Keratinocyte (primary cell): ENCODE measurements at regions not wholly inside any gene's neighbourhood (a gene's known extent, or its start where the extent isn't known, plus 50 kb on each side); places are given as distances from the start of the nearest gene placed in this dataset.

ENCODE experiments used
- DNase-seq: peaks from one replicate; pipeline ENCODE4 v3.0.0-alpha.2; 2011; ENCODE audit warnings: low read depth, missing footprints, low spot score
- FAIRE-seq: peaks from 2 replicates; lab custom pipeline; 2011; peaks lifted over from hg19 to GRCh38; lab: Jason Lieb, UNC
- H2AFZ ChIP-seq: 2 replicates; pipeline ENCODE4 v1.6.0; 2012; ENCODE audit warnings: low read length, control low read depth, inconsistent platforms; ENCODE audit not compliant: control insufficient read depth
- H3K27ac ChIP-seq: 2 replicates; pipeline ENCODE4 v1.5.1; 2011; ENCODE audit warnings: low read length; ENCODE audit not compliant: control insufficient read depth, insufficient read depth
- H3K27me3 ChIP-seq: 3 replicates; pipeline ENCODE4 v1.6.0; 2011; ENCODE audit warnings: low read length; ENCODE audit not compliant: control insufficient read depth, insufficient read depth; ENCODE audit errors: extremely low read depth
- H3K36me3 ChIP-seq, 2 experiments: 2 replicates in 1 of 2; 3 replicates in 1 of 2; pipeline ENCODE4 v1.5.1; 2011; ENCODE audit warnings: low read length in 2 of 2, mild to moderate bottlenecking in 1 of 2; ENCODE audit not compliant: control insufficient read depth in 2 of 2, insufficient read depth in 2 of 2; ENCODE audit errors: extremely low read depth in 1 of 2
- H3K4me1 ChIP-seq: 3 replicates; pipeline ENCODE4 v1.5.1; 2011; ENCODE audit warnings: low read length; ENCODE audit not compliant: control insufficient read depth, insufficient read depth; ENCODE audit errors: extremely low read depth
- H3K4me2 ChIP-seq: 3 replicates; pipeline ENCODE4 v1.6.0; 2011; ENCODE audit warnings: low read depth, low read length; ENCODE audit not compliant: control insufficient read depth, insufficient read depth; ENCODE audit errors: extremely low read depth
- H3K4me3 ChIP-seq, 3 experiments: fragments of 200-600 bp in 1 of 3; sonication (generic) in 1 of 3; 2 replicates in 2 of 3; 3 replicates in 1 of 3; pipeline ENCODE4 v1.5.1; 2011 to 2016; ENCODE audit warnings: low read length in 3 of 3, mild to moderate bottlenecking in 3 of 3, control low read depth in 2 of 3, inconsistent platforms in 1 of 3, low read depth in 1 of 3, mixed read lengths in 1 of 3, mixed run types in 1 of 3, moderate library complexity in 1 of 3; ENCODE audit not compliant: control insufficient read depth in 2 of 3, insufficient read depth in 2 of 3; ENCODE audit errors: extremely low read depth in 1 of 3
- H3K79me2 ChIP-seq: 2 replicates; pipeline ENCODE4 v1.6.0; 2012; ENCODE audit warnings: low read length; ENCODE audit not compliant: control insufficient read depth, insufficient read depth
- H3K9ac ChIP-seq: 3 replicates; pipeline ENCODE4 v1.6.0; 2011; ENCODE audit warnings: low read length; ENCODE audit not compliant: control insufficient read depth, insufficient read depth; ENCODE audit errors: extremely low read depth
- H3K9me1 ChIP-seq: 3 replicates; pipeline ENCODE4 v1.6.0; 2011; ENCODE audit warnings: low read length; ENCODE audit not compliant: control insufficient read depth, insufficient read depth; ENCODE audit errors: extremely low read depth
- H3K9me3 ChIP-seq: 2 replicates; pipeline ENCODE4 v1.5.1; 2012; ENCODE audit warnings: low read depth, low read length; ENCODE audit not compliant: control insufficient read depth
- H4K20me1 ChIP-seq: 3 replicates; pipeline ENCODE4 v1.6.0; 2011; ENCODE audit warnings: low read length; ENCODE audit not compliant: control insufficient read depth, insufficient read depth; ENCODE audit errors: extremely low read depth
- CTCF ChIP-seq, 3 experiments: IDR thresholded peaks in 1 of 3; conservative IDR thresholded peaks in 1 of 3; optimal IDR thresholded peaks in 1 of 3; 2 replicates in 2 of 3; 3 replicates in 1 of 3; pipeline versions ENCODE3 to v1.5.1; 2011; ENCODE audit warnings: low read length in 3 of 3, mild to moderate bottlenecking in 3 of 3, moderate library complexity in 2 of 3, control low read depth in 1 of 3, inconsistent platforms in 1 of 3; ENCODE audit not compliant: insufficient read depth in 2 of 3; ENCODE audit errors: extremely low read depth in 1 of 3
- EZH2 ChIP-seq: IDR thresholded peaks from one replicate; pipeline ENCODE4 v1.6.1; 2012; ENCODE audit warnings: inconsistent platforms, mild to moderate bottlenecking, low read length, moderate library complexity
- dilution Hi-C: fragments of 300-500 bp; cut with MboI; formaldehyde crosslinking; loops from one replicate; pipeline ENCODE4 v1.7.0; 2020; ENCODE audit warnings: low sequenced_read_pairs; ENCODE audit not compliant: extremely low pct_ligation_motif_present

- H3K9ac ChIP-seq, result no peak overlapping the region
- TF ChIP-seq EZH2 (no peak), CTCF (optimal IDR thresholded peaks at IDR 0.05 in 1 of 3, IDR thresholded peaks at IDR 0.05 in 1 of 3, conservative IDR thresholded peaks at IDR 0.05 in 1 of 3; ENCODE audit: extremely low read depth in 1 of 3, insufficient read depth in 2 of 3, low read length in 3 of 3) (no peak)
- no peaks in the 10 kb centered on the region for H3K9me3 ChIP-seq
- H3K79me2 ChIP-seq, result no peaks in the 10 kb centered on the region
- dilution Hi-C loops, result no loop called here
- DNase-seq (no peak), FAIRE-seq (no peak)
- H3K9me1 ChIP-seq, result no peaks in the 10 kb centered on the region
- no peaks in the 10 kb centered on the region for H4K20me1 ChIP-seq
- no peaks in the 10 kb centered on the region for H3K27me3 ChIP-seq
- no peaks in the 10 kb centered on the region for H3K4me1 ChIP-seq
- no peaks in the 10 kb centered on the region for H3K36me3 ChIP-seq
- no peak overlapping the region for H3K4me2 ChIP-seq
- H2AFZ ChIP-seq, result no peak overlapping the region
- H3K27ac ChIP-seq, result no peak overlapping the region
- no peak overlapping the region for H3K4me3 ChIP-seq
These were observed 78.2 kb upstream of the IGF1R start for GRCh38 chr15:98570119-98570518.

GRCh38 chr15:98580572-98580971 lies 67.8 kb upstream of the IGF1R start:
- H2AFZ ChIP-seq, result no peak overlapping the region

More at GRCh38 chr15:98580572-98580971, 67.8 kb upstream of the IGF1R start:
- FAIRE-seq (no peak), DNase-seq (no peak)
- Histone ChIP-seq H3K9ac (no peak overlapping the region), H4K20me1 (no peaks in the 10 kb centered on the region), H3K36me3 (no peaks in the 10 kb centered on the region), H3K27ac (no peak overlapping the region), H3K9me3 (no peaks in the 10 kb centered on the region), H3K9me1 (no peaks in the 10 kb centered on the region), H3K4me2 (no peak overlapping the region), H3K4me1 (no peaks in the 10 kb centered on the region), H3K79me2 (no peaks in the 10 kb centered on the region), H3K27me3 (peaks cover 28% of the 10 kb centered on the region), H3K4me3 (no peak overlapping the region)
- dilution Hi-C loops, result no loop called here
- TF ChIP-seq EZH2 (no peak), CTCF (optimal IDR thresholded peaks at IDR 0.05 in 1 of 3, IDR thresholded peaks at IDR 0.05 in 1 of 3, conservative IDR thresholded peaks at IDR 0.05 in 1 of 3; ENCODE audit: extremely low read depth in 1 of 3, insufficient read depth in 2 of 3, low read length in 3 of 3) (no peak)
